ENCODE measurements at regions not wholly inside any gene's neighbourhood (a gene's known extent, or its start where the extent isn't known, plus 50 kb on each side); places are given as distances from the start of the nearest gene placed in this dataset.

DNA sequence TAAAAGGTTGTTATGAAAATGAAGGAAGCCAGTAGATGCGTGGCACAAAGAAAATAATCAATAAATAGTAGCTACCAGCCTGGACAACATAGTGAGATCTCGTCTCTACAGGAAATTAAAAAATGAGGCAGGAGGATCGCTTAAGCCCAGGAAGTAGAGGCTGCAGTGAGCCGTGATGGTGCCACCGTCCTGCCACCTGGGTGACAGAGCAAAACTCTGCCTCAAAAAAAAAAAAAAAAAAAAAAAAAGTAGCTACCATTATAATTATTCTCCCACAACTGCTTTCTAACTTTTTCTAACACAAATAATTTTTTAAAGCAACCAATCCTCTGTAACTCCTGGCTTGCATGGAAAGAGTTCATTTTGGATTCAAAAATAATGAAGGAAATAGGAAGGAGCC lies 133.0 kb downstream of the NDUFA12 start:
- no peak for TF ChIP-seq POLR2AphosphoS5 (IDR thresholded peaks at IDR 0.05; ENCODE audit: low read depth, low read length)
- no peak for TF ChIP-seq SIN3A (IDR thresholded peaks at IDR 0.05; ENCODE audit: borderline replicate concordance, insufficient read depth, low read length)
- no peak for TF ChIP-seq FOXP2 (optimal IDR thresholded peaks at IDR 0.05; ENCODE audit: borderline replicate concordance, extremely low read depth, extremely low read length, insufficient read depth)
- no peak for TF ChIP-seq TAF1 (IDR thresholded peaks at IDR 0.05; ENCODE audit: borderline replicate concordance, insufficient read depth, low read length)
- no peak for TF ChIP-seq REST (IDR thresholded peaks at IDR 0.05; ENCODE audit: insufficient read depth in 1 of 2, low read depth in 2 of 2, low read length in 2 of 2)

DNA sequence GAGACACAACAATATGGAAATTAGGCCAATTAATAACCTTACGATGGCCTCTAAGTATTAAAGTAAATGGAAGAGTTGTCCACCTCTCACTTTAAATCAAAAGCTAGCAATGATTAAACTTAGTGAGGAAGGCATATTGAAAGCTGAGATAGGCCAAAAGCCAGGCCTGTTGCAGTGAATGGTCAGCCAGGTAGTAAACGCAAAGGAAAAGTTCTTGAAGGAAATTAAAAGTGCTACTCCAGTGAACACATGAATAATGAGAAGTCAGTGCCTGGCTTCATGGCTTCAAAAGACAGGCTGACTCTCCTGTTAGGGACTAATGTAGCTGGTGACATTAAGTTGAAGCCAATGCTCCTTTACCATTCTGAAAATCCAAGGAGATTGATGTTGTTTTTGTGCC lies 135.3 kb downstream of the NDUFA12 start:
- TF ChIP-seq TAF1 (IDR thresholded peaks at IDR 0.05; ENCODE audit: borderline replicate concordance, insufficient read depth, low read length) (no peak), POLR2AphosphoS5 (IDR thresholded peaks at IDR 0.05; ENCODE audit: low read depth, low read length) (no peak), SIN3A (IDR thresholded peaks at IDR 0.05; ENCODE audit: borderline replicate concordance, insufficient read depth, low read length) (no peak), FOXP2 (optimal IDR thresholded peaks at IDR 0.05; ENCODE audit: borderline replicate concordance, extremely low read depth, extremely low read length, insufficient read depth) (no peak), REST (IDR thresholded peaks at IDR 0.05; ENCODE audit: insufficient read depth in 1 of 2, low read depth in 2 of 2, low read length in 2 of 2) (no peak)

DNA sequence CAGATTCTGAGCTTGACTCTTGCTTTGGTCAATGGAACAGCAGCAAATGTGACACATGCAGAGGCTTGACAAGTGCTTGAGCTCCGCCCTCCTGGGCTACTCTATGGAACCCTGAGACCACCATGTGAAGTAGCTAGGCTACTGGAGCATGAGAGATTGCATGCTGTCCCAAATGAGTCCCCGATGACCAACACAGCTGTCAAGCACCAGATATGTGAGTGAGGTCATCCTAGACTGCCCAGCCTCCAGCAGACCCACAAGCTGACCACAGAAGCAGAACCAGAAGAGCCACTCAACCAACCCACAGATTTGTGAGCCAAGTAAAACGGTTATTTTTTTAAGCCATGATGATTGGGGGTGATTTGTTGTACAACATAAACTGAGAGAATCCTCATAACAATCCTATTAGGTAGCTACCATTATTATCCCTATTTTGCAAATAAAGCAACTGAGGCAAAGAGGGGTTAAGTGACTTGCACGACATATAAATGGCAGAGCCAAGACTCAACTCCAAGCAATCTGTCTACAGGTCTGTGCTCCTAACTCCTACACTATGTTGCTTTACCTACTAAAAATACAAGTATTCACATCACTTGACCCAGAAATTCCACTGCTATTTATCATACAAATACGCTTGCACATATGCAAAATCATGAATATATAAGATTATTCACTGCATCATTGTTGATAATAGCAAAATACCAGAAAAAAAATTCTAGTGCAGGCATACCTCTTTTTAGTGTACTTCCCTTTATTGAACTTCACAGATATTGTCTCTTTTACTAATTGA lies 136.2 kb downstream of the NDUFA12 start:
- TF ChIP-seq SIN3A (IDR thresholded peaks at IDR 0.05; ENCODE audit: borderline replicate concordance, insufficient read depth, low read length) (no peak), TAF1 (IDR thresholded peaks at IDR 0.05; ENCODE audit: borderline replicate concordance, insufficient read depth, low read length) (no peak), FOXP2 (optimal IDR thresholded peaks at IDR 0.05; ENCODE audit: borderline replicate concordance, extremely low read depth, extremely low read length, insufficient read depth) (no peak), REST (IDR thresholded peaks at IDR 0.05; ENCODE audit: insufficient read depth in 1 of 2, low read depth in 2 of 2, low read length in 2 of 2) (no peak), POLR2AphosphoS5 (IDR thresholded peaks at IDR 0.05; ENCODE audit: low read depth, low read length) (no peak)

DNA sequence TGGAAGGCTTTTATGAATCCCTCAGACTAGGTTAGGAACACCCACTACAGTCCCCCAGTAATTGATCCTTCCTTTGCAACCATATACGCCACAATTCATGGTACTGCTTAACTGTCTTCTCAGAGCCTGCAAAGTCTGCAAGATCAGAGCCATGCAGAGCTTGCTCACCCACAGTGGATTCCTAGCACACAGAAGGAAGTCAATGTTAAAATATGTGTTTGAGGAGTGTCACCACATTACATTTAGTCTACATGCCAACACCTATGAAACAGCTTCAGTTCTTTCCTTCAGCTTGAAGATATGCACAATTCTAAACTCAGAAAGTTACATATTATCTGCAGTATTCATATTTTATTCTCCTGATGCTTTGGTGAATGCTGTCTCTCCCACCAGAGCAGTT lies 138.5 kb downstream of the NDUFA12 start:
- TF ChIP-seq POLR2AphosphoS5 (IDR thresholded peaks at IDR 0.05; ENCODE audit: low read depth, low read length) (no peak), TAF1 (IDR thresholded peaks at IDR 0.05; ENCODE audit: borderline replicate concordance, insufficient read depth, low read length) (no peak), REST (IDR thresholded peaks at IDR 0.05; ENCODE audit: insufficient read depth in 1 of 2, low read depth in 2 of 2, low read length in 2 of 2) (no peak), FOXP2 (optimal IDR thresholded peaks at IDR 0.05; ENCODE audit: borderline replicate concordance, extremely low read depth, extremely low read length, insufficient read depth) (no peak), SIN3A (IDR thresholded peaks at IDR 0.05; ENCODE audit: borderline replicate concordance, insufficient read depth, low read length) (no peak)

All from PFSK-1 (cell line).